ENCODE measurements at regions not wholly inside any gene's neighbourhood (a gene's known extent, or its start where the extent isn't known, plus 50 kb on each side); places are given as distances from the start of the nearest gene placed in this dataset.

DNA sequence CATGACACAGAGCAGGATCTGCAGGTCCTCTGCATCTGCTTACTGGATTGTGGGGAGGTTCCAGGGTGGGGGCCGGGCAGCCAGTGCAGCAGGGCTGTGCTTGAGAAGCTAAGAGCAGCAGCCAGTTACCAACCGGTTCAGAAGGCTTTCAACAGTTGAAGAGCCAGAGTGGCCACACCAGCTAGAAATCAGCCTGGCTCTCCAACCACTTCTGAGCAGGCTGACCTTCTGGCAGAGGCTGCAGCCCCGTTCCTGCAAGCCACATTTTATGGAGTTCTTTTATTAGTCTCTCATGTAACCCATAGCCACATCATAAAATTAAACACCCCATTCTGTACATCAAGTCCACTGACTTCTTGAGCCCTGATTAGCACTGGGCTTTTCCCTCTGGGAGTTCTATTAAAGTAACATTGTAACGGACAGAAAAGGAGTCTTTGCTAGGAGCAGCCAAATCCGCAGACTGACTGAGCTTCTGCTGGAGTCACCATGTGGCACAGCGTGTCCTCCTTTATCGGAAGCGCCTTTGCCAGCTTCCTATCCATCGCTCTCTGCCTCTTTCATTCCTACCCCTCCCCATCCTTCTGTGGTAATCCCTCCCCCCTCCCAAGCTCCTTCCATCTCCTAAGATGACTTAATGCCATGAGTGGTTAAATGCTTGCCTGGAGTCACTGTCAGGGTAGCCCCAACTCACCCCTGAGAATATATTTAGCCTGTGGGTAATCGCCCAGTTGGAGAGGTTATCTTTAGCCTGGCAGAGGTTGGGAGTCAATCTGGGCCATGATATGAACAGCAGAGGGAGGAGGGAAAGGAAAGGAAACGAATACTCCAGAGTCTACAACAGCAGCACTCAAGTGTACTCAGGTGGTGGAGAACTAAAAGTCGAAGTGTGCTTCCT, 138.5 kb upstream of the HES1 start:
- no peak for DNase-seq

DNA sequence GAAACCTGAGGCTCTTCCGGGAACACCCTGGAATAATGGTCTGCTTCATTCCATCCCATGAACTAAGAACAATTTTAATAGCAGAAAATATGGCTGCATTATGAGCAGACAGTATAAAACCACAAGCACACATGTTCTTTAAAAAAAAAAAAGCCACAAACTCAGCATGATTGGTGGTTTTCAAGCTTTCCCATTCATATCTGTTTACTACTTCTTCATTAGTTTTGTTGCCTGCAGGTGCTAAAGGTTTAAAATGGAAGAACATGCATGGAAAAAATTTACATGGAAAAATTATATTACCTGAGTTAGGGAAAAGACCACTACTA, 137.9 kb upstream of the HES1 start:
- no peak for DNase-seq

DNA sequence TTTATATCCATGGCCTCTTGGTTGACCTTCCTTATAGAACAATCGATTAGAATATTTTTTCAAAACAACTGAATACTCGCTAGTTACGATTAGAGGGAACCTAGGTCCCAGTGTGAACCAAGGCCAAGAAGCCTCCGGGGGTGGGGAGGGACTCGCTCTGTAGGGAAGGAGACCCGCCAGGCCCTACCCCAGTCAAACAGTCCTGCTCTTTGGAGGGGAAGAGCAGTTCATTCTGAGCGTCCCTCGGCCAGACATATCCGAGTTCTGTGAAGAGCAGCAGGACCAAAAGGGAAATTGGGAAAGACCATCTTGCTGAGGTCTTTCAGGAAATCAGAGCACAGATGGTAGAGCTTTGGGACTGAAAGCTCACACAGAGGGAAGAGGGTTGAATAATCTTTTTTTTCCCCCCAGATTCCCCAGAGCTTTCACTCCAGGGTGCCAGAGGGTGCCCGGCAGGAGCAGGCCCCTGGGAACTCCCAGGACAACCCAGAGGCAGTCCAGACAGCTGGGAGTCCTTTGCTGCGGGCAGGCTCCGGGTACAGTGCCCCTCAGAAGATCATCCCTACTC, 137.2 kb upstream of the HES1 start:
- DNase-seq, result no peak

DNA sequence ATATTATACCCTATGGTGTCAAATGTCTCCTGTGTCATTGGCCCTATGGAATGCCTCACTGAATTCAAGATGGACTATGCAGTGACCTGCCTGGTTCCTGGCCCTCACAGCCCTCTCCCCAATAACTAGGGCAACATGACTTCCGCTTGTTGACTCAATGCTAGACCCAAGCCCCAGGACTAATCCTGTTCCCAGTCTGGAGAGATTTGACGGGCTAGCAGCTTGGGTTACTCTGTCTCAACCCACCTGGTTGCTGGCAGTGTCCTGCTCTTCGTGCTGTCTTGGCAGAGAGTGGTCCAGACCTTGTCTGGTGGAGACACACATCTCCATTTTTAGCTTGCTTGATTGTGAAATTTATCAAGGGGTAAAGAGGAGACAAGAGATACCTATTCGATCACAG, 135.8 kb upstream of the HES1 start:
- no peak for DNase-seq

DNA sequence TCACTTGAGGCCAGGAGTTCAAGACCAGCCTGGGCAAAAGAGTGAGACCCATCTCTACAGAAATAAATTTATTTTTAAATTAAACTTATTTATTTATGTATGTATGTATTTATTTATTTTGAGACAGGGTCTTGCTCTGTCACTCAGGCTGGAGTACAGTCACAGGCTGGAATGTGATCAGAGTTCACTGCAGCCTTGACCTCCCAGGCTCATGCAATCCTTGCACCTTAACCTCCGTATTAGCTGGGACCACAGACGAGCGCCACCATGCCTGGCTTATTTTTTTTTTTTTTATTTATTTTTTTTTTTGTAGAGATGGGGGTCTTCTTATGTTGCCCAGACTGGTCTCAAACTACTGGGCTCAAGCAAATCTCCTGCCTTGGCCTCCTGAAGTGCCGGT, 135.2 kb upstream of the HES1 start:
- DNase-seq, result no peak

DNA sequence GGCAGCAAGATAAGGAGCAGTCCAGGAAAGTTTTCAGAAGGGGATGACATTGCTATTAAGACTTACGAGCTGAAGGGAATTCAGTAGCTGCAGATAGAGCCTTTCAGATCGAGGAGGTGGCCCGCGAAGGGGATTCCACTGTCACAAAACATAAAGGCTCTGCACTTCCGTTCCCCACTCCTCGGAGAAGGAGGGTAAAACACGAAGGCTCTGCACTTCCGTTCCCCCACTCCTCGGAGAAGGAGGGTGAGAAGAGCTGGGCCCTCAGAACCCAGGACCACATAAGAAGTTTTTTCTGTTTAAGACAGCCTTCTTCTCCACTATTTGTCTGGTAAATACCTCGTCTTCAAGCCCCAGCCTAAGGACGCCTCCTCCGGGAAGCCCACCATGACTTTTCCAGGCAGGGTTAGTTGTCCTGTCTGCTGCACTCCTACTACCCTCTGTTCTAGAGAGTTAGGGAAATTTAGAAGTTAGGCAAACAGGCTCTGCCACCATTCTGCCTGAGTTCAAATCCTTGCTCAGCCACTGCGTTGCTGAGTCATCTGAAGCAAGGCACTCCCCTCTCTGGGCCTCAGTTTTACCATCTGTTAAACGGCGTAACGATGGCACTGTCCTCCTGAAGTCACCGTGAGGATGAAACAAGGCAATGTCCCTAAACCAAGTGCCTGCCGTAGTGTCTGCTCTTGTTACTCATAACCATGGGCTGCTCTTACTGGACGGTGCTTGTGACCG, 134.1 kb upstream of the HES1 start:
- DNase-seq, result no peak

DNA sequence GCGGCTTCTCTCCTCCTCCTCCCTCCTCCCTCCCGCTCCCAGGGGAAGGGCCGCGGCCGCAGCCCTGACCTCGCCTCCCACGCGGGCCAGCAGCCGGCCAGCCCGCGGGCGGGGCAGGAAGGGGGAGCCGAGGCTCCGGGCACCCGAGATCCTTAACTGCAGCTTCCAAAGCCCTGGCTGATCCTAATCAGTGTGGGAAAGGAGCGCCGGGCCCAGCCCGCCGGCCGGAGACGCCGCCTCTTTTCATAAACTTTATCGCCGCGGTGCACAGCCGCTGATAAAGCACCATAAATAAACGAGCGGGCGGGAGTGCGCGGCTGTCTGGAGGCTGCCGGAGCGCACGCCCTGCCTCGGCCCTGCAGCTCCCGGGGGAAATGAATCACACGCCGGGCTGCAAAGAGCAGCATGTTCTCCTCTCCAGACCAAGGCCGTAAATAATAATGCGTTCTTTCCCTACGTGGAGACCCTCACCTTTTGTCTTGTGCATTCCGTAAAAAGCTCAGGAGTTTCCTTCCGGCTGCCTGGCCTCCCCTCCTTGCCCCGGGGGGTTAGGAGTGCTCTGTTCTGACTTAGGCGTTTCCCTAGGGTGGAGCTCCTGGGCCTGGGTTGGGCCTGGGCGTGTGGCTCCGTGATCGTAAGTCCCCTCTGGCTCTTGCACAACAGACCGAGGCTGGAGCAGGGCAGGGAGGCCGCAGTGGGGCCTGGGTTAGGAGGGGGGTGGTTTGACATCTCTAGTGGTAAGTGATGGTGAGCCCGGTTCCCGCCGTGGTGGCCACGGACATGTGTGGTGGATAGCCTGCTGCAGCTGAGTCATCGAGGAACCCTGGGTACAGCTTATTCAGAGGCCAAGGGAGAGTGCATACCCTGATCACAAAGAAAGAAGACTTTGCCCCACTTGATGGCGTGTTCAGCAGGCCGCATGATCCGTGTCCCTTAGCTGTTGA, 132.6 kb upstream of the HES1 start:
- peak; percentile 67 for DNase-seq

DNA sequence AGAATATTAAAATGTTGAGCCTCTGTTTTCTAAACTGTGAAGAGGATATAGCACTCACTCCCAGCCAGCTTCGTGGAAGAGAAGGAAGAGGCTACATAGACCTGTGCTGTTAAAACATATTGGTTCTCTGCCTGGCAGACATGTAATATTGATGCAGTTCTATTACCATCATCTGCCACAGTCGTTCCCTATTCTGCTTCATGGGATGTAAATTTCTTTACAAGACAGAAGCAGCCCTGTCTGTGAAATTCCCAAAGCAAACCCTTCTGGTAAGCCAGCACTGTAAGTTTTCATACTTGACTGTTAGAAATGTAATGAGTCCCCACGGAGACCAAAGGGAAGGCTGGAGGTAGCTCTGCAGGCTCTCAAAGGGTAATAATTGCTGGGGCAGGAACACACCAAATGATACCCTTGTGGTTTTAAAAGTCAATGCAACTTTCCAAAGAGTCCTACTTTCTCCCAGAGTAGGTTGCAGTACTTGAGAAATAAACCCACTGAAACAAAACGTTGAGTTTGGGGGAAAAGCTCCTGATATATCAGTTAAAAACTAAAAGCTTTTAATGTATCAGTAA, 129.9 kb upstream of the HES1 start:
- no peak for DNase-seq

DNA sequence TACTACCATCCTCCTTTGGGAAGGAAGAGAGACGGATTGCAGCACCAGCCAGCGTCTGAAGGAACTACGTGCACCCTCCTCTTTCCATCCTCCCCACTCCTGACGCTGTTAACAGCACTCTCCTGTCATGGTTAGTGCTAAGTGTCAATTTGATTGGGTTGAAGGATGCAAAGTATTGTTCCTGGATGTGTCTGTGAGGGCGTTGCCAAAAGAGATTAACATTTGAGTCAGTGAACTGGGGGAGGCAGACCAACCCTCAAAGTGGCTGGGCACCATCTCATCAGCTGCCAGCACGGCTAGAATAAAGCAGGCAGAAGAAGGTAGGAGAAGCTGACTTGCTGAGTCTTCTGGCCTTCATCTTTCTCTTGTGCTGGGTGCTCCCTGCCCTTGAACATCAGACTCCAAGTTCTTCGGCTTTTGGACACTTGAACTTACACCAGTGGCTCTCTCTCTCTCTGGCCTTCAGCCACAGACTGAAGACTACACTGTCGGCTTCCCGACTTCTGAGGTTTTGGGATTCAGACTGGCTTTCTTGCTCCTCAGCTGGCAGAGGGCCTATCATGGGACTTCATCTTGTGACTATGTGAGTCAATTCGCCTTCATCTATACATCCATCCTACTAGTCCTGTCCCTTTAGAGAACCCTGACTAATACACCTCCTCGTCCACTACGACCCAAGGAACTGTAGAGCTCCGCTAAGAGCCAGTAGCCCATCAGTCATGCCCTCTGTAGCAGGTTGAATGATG, 128.2 kb upstream of the HES1 start:
- no peak for DNase-seq

DNA sequence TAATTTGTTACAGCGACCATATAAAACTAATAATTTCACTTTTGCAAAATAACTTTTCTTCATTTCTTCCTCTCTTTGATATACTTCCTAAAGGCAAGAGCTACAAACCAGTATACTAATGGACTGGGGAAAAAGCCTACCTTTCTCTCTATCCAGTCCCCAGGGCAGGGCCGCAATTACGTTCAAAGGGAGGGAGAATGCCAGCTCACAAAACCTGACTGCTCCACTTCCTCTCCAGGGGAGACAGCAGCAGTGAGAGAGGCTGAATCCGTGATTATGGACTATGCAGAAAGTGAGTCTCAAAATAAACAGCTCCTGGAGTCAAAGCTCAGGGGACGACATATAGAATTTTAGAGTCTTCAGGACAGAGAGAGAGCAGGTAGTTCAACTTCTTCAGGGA, 126.9 kb upstream of the HES1 start:
- DNase-seq, result no peak

DNA sequence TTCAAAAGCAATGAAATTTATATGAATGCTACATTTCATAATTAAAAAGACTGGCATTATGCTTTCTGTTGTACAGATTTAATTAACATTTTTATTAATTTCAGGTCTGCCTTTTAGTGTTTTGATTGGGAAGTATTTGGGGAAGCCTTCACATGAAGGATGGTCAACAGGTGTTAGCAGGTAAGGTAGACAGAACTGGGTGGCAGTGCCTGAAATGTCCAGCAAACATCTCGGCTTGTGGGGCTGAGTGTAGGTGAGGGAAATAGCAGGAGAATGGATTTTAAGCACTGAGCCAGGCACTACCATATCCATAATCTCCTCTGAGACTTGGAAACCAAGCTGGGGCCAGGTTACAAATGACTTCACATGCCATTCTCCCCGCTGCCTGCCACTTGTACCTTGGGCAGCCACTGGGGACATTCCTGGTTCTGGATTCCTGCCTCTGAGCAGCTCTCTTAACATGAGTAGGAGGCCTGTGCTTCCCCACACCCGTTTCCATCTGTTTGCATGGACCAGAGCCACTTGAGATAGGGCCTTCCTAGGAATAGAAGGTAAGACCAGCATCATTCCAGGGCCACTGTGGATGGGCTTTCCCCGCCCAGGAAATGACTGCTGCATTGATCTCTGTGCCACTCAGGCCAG, 125.9 kb upstream of the HES1 start:
- no peak for DNase-seq

DNA sequence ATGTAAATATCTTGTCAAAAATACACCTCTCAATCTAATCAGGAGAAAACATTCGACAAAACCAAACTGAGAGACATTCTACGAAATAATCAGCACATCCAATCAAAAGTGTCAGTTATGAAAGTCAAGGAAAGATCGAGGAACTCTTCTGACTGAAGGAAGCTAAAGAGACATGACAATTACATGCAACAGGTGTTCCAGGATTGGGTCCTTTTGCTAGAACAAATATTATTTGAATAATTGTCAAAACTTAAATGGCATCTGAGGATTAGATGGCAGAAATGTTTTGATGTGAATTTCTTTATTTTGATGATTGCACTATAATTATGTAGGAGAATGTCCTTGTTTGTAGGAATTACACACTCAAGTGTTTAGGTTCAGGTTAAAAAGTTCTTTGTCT, 124.1 kb upstream of the HES1 start:
- no peak for DNase-seq

DNA sequence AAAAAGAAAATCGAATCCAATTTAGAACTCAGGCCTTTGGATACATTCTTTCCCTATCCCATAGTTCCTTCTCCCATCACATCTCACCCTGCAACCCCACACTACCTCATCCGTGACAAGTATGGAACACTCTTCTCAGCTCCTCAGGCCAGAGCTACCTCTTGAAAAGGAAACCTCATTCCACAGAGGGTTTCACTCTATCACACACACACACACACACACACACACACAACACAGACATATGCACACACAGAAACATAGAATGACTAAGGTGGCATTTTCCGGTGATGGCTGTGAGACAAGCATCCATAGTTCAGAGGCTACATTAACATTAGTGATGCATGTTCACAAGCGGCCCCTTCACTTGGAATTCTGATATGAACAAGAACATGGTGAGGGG, 122.0 kb upstream of the HES1 start:
- no peak for DNase-seq

DNA sequence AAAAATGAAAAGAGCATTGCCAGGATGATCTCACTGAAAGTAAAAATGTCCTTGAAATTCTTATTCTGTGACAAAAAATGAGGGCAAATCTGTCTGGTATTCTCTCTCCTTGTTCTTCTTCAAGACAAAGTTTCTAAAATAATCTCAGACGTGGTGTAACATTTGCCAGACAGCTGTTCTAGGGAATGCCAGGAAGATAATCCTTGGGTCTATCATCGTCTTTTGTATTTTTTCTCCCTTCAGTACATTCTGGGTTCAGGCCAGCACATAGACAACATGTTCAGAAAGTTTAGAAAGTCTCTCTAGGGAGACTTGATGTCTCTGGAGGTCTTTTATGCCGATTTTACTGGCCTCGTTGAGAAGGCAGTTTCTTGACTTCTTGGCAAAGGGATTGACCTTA, 121.2 kb upstream of the HES1 start:
- no peak for DNase-seq

DNA sequence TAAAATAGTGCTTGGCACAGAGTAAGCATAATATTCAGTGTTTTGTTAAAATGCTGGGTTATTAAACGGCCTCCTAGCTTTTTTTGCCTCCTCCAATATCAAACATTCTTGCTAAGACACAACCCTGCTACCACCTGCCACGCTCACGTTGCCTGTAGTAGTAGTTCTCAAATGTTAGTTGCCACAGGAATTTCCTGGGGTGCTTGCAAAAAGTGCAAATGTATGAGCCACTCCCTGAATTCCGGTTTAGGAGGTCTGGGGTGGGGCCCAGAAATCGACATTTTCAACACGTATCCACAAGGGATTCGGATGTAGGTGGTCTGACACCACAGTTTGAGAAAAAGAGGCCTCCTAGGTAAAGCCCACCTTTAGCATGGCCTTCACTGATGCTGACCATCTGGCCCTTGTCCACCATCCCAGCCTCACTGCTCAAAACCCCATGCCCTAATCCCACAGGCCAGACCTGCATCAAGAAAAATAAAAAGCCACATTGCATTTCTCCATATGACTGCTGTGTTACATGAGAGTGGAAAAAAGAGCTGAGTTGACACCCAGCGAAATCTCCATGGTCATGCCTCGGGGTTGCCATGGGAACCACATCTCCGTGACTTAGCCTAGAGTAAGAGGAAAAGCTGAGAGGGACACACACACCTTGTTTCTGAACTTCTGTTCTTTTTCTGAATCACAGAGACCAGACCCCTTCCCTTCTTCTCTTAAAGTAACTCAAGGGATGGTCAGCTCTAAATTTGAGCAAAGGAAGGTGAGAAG, 116.4 kb upstream of the HES1 start:
- DNase-seq, result no peak

DNA sequence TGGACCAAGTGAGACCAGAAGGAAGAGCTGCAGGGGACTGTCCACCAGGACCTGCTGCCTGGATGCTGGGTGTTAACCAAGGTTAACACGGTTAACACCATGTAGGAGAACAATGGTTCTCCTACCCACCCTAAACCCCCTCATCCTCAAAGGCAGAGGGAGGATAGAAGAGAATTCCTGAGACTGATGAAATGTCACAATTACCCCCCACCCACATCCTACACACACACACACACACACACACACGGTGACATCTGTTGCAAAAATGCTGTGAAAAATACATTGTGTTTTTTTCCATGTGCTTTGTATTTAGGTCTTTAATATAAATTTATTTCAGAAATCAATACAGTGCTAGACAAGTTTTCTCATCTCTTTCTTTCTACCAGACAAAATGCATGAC, 113.9 kb upstream of the HES1 start:
- no peak for DNase-seq

DNA sequence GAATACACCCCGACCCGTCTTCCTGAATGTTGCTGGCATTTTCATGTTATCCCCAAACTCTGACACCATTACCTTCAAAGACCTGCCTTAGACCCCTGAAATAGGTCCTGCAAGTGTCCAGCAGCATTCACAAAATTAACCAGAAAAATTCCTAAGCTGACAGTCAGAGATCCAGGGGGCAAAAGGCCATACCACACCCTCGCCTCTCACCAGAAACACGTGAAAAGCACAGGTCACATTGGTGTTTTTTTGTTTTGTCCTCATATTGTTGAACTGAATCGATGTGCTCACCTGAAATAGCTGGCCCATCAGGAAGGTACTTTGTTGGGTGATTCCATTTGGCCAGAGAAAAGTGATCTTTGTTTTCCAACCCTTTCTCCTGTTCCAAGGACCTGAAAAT, 113.1 kb upstream of the HES1 start:
- no peak for DNase-seq

DNA sequence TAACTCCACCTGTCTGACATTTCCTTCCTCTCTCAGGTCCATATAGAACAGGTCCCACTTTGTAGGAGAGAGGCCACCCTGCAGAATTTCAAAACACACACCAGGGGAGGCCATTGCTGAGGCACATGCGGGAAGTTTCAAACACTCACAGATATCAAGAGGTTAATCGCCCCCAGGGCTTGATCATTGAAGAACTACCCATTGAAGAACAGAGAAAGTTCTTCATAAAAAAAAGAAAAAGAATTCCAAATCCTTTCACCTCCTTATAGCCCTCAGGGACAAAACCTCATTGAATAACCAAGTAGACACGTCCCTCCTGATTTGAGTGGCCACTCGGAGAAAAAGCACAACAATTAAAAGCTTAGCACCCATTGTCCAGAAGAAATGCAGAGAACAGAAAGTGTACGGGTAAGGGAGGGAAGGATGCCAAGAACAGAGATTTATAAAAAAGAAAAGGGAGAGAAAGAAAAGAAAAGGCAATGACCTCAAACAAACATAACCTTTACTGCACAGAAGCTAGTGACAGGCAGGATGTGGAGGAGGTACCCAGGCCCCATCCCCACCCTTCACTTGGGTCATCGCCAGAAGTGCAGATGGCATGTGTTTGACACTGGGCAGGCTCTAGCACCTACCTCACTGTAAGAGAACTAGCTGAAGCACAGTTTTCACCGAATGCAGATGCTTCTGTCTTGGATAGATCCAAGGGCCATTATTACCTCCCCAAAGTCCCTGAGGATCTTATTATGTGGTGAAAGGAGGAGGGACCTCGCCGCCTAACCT, 112.3 kb upstream of the HES1 start:
- DNase-seq, result no peak

DNA sequence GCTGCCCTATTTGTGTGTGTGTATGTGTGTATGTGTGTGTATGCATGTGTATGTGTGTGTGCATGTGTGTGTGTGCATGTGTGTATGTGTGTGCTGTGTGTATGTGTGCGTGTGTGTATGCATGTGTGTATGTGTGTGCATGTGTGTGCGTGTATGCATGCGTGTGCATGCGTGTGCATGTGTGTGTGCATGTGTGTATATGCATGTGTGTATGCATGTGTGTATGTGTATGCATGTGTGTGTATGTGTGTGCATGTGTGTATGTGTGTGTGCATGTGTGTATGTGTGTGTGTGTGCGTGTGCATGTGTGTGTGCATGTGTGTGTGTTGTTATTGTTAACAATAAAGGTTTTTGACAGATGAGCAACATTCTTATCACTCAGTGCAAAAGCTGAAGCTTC, 110.8 kb upstream of the HES1 start:
- DNase-seq, result no peak

DNA sequence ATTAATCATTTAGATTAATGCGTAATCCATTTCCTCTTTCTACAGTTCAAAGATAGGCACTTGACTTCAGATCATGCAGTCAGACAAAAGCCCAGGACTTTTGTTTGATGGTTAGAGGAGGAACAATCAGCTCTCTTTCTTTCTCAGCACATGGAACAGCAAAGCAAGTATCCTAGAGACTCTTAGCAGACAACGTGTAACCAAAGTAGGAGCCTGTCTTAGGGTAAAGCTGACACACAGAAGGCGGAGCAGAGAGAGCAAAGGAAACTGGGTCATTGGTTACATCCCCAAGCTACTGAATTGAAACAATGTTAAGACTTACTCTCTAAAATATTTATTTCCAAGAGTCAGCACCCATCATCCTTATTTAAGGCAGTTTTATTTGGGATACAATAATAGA, 110.0 kb upstream of the HES1 start:
- no peak for DNase-seq

Measured in KG1 (cell line).